AG20443 (cell line): ENCODE measurements at regions not wholly inside any gene's neighbourhood (a gene's known extent, or its start where the extent isn't known, plus 50 kb on each side); places are given as distances from the start of the nearest gene placed in this dataset.
"Not testable (repeated sequence)": the region's sequence is repeated elsewhere in the genome, so short reads cannot be mapped to it uniquely, and the experiment has no call there.

Source experiments
- DNase-seq: peaks from one replicate; pipeline ENCODE4 v3.0.0; 2012; ENCODE audit warnings: low spot score, mixed read lengths

GRCh38 chr5:117624201-117624600 lies 1049.6 kb upstream of the SEMA6A start:
- no peak for DNase-seq

- DNase-seq, result no peak
Observed at GRCh38 chr5:117623042-117623805, 1048.6 kb upstream of the SEMA6A start.

GRCh38 chr5:117621921-117622320 lies 1047.3 kb upstream of the SEMA6A start:
- no peak for DNase-seq

GRCh38 chr5:117615226-117615625 lies 1040.6 kb upstream of the SEMA6A start:
- no peak for DNase-seq

- DNase-seq, result no peak
Observed at GRCh38 chr5:117614408-117614807, 1039.8 kb upstream of the SEMA6A start.

- DNase-seq, result no peak
Observed at GRCh38 chr5:117604845-117605244, 1030.2 kb upstream of the SEMA6A start.

- DNase-seq, result not testable (repeated sequence)
Observed at GRCh38 chr5:117599811-117600210, 1025.2 kb upstream of the SEMA6A start.

- DNase-seq, result peak; percentile 6
Observed at GRCh38 chr5:117594166-117594565, 1019.5 kb upstream of the SEMA6A start.

- no peak for DNase-seq
Observed at GRCh38 chr5:117590944-117591343, 1016.3 kb upstream of the SEMA6A start.

GRCh38 chr5:117588611-117589010 lies 1014.0 kb upstream of the SEMA6A start:
- DNase-seq, result no peak

GRCh38 chr5:117587111-117587510 lies 1012.5 kb upstream of the SEMA6A start:
- no peak for DNase-seq

- no peak for DNase-seq
Observed at GRCh38 chr5:117568622-117569021, 994.0 kb upstream of the SEMA6A start.

- DNase-seq, result no peak
Observed at GRCh38 chr5:117568126-117568525, 993.5 kb upstream of the SEMA6A start.

- DNase-seq, result no peak
Observed at GRCh38 chr5:117562647-117563046, 988.0 kb upstream of the SEMA6A start.

GRCh38 chr5:117561531-117561930 lies 986.9 kb upstream of the SEMA6A start:
- no peak for DNase-seq

GRCh38 chr5:117559005-117559844 lies 984.6 kb upstream of the SEMA6A start:
- no peak for DNase-seq

- DNase-seq, result no peak
Observed at GRCh38 chr5:117551236-117551635, 976.6 kb upstream of the SEMA6A start.

GRCh38 chr5:117547192-117547591 lies 972.6 kb upstream of the SEMA6A start:
- DNase-seq, result no peak

GRCh38 chr5:117539692-117540091 lies 965.1 kb upstream of the SEMA6A start:
- DNase-seq, result no peak

GRCh38 chr5:117533792-117534191 lies 959.2 kb upstream of the SEMA6A start:
- no peak for DNase-seq

- DNase-seq, result not testable (repeated sequence)
Observed at GRCh38 chr5:117533051-117533670, 958.5 kb upstream of the SEMA6A start.

GRCh38 chr5:117519957-117520500 lies 945.4 kb upstream of the SEMA6A start:
- no peak for DNase-seq

GRCh38 chr5:117504305-117504704 lies 929.7 kb upstream of the SEMA6A start:
- no peak for DNase-seq
